ENCODE measurements at regions not wholly inside any gene's neighbourhood (a gene's known extent, or its start where the extent isn't known, plus 50 kb on each side); places are given as distances from the start of the nearest gene placed in this dataset.

GRCh38 chr18:22674272-22674671 is 256.6 kb upstream of the CTAGE1 start:
- H3K9ac ChIP-seq (ENCODE audit: low read length in 5 of 5) = no peak overlapping the region
- H3K27ac ChIP-seq (ENCODE audit: low read depth, low read length) = no peak overlapping the region
- no peaks in the 10 kb centered on the region for H3K4me1 ChIP-seq (ENCODE audit: control insufficient read depth in 5 of 5, insufficient read depth in 5 of 5, low read length in 5 of 5)
- no peak overlapping the region for H3K4me3 ChIP-seq (ENCODE audit: low read depth in 1 of 5, low read length in 5 of 5)
- peaks cover 0 to 4% (median 0%) of the 10 kb centered on the region in 5 donors for H3K9me3 ChIP-seq (ENCODE audit: control insufficient read depth in 5 of 5, low read length in 5 of 5)
- H3K36me3 ChIP-seq (ENCODE audit: control insufficient read depth in 5 of 5, insufficient read depth in 5 of 5, low read length in 5 of 5) = no peaks in the 10 kb centered on the region
- no peaks in the 10 kb centered on the region for H3K27me3 ChIP-seq (ENCODE audit: control insufficient read depth in 5 of 5, insufficient read depth in 4 of 5, low read length in 5 of 5)

GRCh38 chr18:22675006-22675405 is 257.3 kb upstream of the CTAGE1 start:
- Histone ChIP-seq H3K36me3 (ENCODE audit: control insufficient read depth in 5 of 5, insufficient read depth in 5 of 5, low read length in 5 of 5) (no peaks in the 10 kb centered on the region), H3K27ac (ENCODE audit: low read depth, low read length) (no peak overlapping the region), H3K4me1 (ENCODE audit: control insufficient read depth in 5 of 5, insufficient read depth in 5 of 5, low read length in 5 of 5) (no peaks in the 10 kb centered on the region), H3K4me3 (ENCODE audit: low read depth in 1 of 5, low read length in 5 of 5) (no peak overlapping the region), H3K27me3 (ENCODE audit: control insufficient read depth in 5 of 5, insufficient read depth in 4 of 5, low read length in 5 of 5) (no peaks in the 10 kb centered on the region), H3K9ac (ENCODE audit: low read length in 5 of 5) (no peak overlapping the region), H3K9me3 (ENCODE audit: control insufficient read depth in 5 of 5, low read length in 5 of 5) (peaks cover 0 to 4% (median 0%) of the 10 kb centered on the region in 5 donors)

GRCh38 chr18:22676423-22676822 is 256.7 kb upstream of the RBBP8 start:
- H3K4me1 ChIP-seq (ENCODE audit: control insufficient read depth in 5 of 5, insufficient read depth in 5 of 5, low read length in 5 of 5) = no peaks in the 10 kb centered on the region
- H3K9me3 ChIP-seq (ENCODE audit: control insufficient read depth in 5 of 5, low read length in 5 of 5) = peaks cover 0 to 4% (median 0%) of the 10 kb centered on the region in 5 donors
- no peaks in the 10 kb centered on the region for H3K27me3 ChIP-seq (ENCODE audit: control insufficient read depth in 5 of 5, insufficient read depth in 4 of 5, low read length in 5 of 5)
- no peaks in the 10 kb centered on the region for H3K36me3 ChIP-seq (ENCODE audit: control insufficient read depth in 5 of 5, insufficient read depth in 5 of 5, low read length in 5 of 5)
- H3K4me3 ChIP-seq (ENCODE audit: low read depth in 1 of 5, low read length in 5 of 5) = no peak overlapping the region
- H3K9ac ChIP-seq (ENCODE audit: low read length in 5 of 5) = no peak overlapping the region
- no peak overlapping the region for H3K27ac ChIP-seq (ENCODE audit: low read depth, low read length)

- H3K4me1 ChIP-seq (ENCODE audit: control insufficient read depth in 5 of 5, insufficient read depth in 5 of 5, low read length in 5 of 5) = peaks cover 0 to 8% (median 4%) of the 10 kb centered on the region in 5 donors
- H3K27ac ChIP-seq (ENCODE audit: low read depth, low read length) = no peak overlapping the region
- H3K36me3 ChIP-seq (ENCODE audit: control insufficient read depth in 5 of 5, insufficient read depth in 5 of 5, low read length in 5 of 5) = no peaks in the 10 kb centered on the region
Measured at GRCh38 chr18:22678486-22678885, 254.6 kb upstream of the RBBP8 start.

GRCh38 chr18:22680944-22681343 is 252.2 kb upstream of the RBBP8 start:
- H3K27me3 ChIP-seq (ENCODE audit: control insufficient read depth in 5 of 5, insufficient read depth in 4 of 5, low read length in 5 of 5) = no peaks in the 10 kb centered on the region
- H3K9me3 ChIP-seq (ENCODE audit: control insufficient read depth in 5 of 5, low read length in 5 of 5) = no peaks in the 10 kb centered on the region
- no peaks in the 10 kb centered on the region for H3K36me3 ChIP-seq (ENCODE audit: control insufficient read depth in 5 of 5, insufficient read depth in 5 of 5, low read length in 5 of 5)
- H3K27ac ChIP-seq (ENCODE audit: low read depth, low read length) = no peak overlapping the region
- H3K4me3 ChIP-seq (ENCODE audit: low read depth in 1 of 5, low read length in 5 of 5) = no peak overlapping the region
- peaks cover 0 to 8% (median 4%) of the 10 kb centered on the region in 5 donors for H3K4me1 ChIP-seq (ENCODE audit: control insufficient read depth in 5 of 5, insufficient read depth in 5 of 5, low read length in 5 of 5)
- no peak overlapping the region for H3K9ac ChIP-seq (ENCODE audit: low read length in 5 of 5)

More at GRCh38 chr18:22678486-22678885, 254.6 kb upstream of the RBBP8 start:
- Histone ChIP-seq H3K9ac (ENCODE audit: low read length in 5 of 5) (no peak overlapping the region), H3K4me3 (ENCODE audit: low read depth in 1 of 5, low read length in 5 of 5) (no peak overlapping the region), H3K27me3 (ENCODE audit: control insufficient read depth in 5 of 5, insufficient read depth in 4 of 5, low read length in 5 of 5) (no peaks in the 10 kb centered on the region), H3K9me3 (ENCODE audit: control insufficient read depth in 5 of 5, low read length in 5 of 5) (peaks cover 0 to 4% (median 0%) of the 10 kb centered on the region in 5 donors)

DNA sequence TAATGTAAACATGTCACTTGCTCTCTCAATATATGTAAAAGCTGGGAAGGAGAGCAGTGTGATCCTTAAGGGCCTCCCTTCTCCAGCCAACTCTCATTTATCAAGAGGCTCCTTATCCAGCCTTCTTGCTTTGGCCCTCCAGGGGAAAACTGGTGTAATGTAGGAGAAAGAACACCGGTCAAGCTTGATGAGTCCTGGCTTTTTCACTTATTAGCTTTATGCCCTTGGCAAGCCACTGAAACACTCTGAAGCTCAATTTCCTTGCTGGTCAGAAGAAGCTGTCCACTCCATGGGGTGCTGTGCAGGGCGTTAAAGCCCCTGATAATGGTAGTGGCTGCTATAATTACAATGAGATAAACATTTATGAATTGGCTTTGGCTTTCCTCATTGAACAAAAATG is 251.2 kb upstream of the RBBP8 start:
- no peaks in the 10 kb centered on the region for H3K36me3 ChIP-seq (ENCODE audit: control insufficient read depth in 5 of 5, insufficient read depth in 5 of 5, low read length in 5 of 5)
- peaks cover 0 to 8% (median 4%) of the 10 kb centered on the region in 5 donors for H3K4me1 ChIP-seq (ENCODE audit: control insufficient read depth in 5 of 5, insufficient read depth in 5 of 5, low read length in 5 of 5)
- no peak overlapping the region for H3K4me3 ChIP-seq (ENCODE audit: low read depth in 1 of 5, low read length in 5 of 5)
- H3K27me3 ChIP-seq (ENCODE audit: control insufficient read depth in 5 of 5, insufficient read depth in 4 of 5, low read length in 5 of 5) = no peaks in the 10 kb centered on the region
- H3K9ac ChIP-seq (ENCODE audit: low read length in 5 of 5) = no peak overlapping the region
- H3K9me3 ChIP-seq (ENCODE audit: control insufficient read depth in 5 of 5, low read length in 5 of 5) = no peaks in the 10 kb centered on the region
- H3K27ac ChIP-seq (ENCODE audit: low read depth, low read length) = no peak overlapping the region

DNA sequence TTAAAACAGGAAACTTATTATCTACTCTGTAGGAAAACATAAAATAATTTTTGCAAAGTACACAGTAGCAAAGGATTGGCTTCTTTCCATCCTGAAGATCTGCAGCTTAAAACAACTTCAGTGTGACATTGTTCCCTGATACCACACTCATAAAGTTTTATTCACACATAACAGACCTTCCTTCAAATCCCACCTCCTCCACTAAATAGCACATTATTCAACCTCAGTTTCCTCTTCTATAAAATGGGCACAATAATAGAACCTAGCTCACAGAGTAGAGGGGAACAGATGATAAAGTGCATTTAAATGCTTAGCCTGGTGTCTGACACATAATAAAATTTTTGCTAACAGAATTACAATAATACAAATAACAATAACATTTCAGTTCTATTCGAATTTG is 250.4 kb upstream of the RBBP8 start:
- Histone ChIP-seq H3K4me3 (ENCODE audit: low read depth in 1 of 5, low read length in 5 of 5) (no peak overlapping the region), H3K27ac (ENCODE audit: low read depth, low read length) (no peak overlapping the region), H3K9me3 (ENCODE audit: control insufficient read depth in 5 of 5, low read length in 5 of 5) (peaks cover 0 to under 1% (median 0%) of the 10 kb centered on the region in 5 donors), H3K4me1 (ENCODE audit: control insufficient read depth in 5 of 5, insufficient read depth in 5 of 5, low read length in 5 of 5) (peaks cover 0 to 8% (median 4%) of the 10 kb centered on the region in 5 donors), H3K9ac (ENCODE audit: low read length in 5 of 5) (no peak overlapping the region), H3K27me3 (ENCODE audit: control insufficient read depth in 5 of 5, insufficient read depth in 4 of 5, low read length in 5 of 5) (no peaks in the 10 kb centered on the region), H3K36me3 (ENCODE audit: control insufficient read depth in 5 of 5, insufficient read depth in 5 of 5, low read length in 5 of 5) (no peaks in the 10 kb centered on the region)

DNA sequence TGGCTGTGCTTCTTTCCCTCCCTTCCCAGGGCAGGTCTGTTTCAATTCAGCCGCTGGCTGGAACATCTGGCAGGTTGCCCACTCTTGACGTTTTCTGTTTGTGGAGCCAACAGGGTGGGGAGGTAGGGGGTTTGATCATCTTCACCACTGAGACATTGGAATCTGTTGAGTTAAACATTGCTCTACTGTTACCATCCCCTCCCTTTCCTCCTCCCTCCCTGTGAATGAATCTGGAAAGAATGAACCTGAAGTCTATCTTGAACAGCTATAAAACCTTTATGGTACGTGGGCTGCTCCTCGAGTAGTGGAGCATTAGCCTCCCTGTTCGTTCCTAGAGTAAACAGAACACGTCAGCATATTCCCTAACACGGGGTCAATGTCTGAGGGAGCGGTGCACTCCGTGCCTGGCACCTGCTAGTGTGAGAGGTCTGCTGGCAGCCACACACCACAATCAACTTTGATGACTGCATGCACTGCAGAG is 249.9 kb upstream of the RBBP8 start:
- Histone ChIP-seq H3K36me3 (ENCODE audit: control insufficient read depth in 5 of 5, insufficient read depth in 5 of 5, low read length in 5 of 5) (no peaks in the 10 kb centered on the region), H3K27ac (ENCODE audit: low read depth, low read length) (no peak overlapping the region), H3K4me3 (ENCODE audit: low read depth in 1 of 5, low read length in 5 of 5) (no peak overlapping the region), H3K27me3 (ENCODE audit: control insufficient read depth in 5 of 5, insufficient read depth in 4 of 5, low read length in 5 of 5) (no peaks in the 10 kb centered on the region), H3K9ac (ENCODE audit: low read length in 5 of 5) (no peak overlapping the region), H3K4me1 (ENCODE audit: control insufficient read depth in 5 of 5, insufficient read depth in 5 of 5, low read length in 5 of 5) (peaks cover 0 to 8% (median 4%) of the 10 kb centered on the region in 5 donors), H3K9me3 (ENCODE audit: control insufficient read depth in 5 of 5, low read length in 5 of 5) (peaks cover 0 to 3% (median 0%) of the 10 kb centered on the region in 5 donors)

GRCh38 chr18:22683786-22684185 is 249.3 kb upstream of the RBBP8 start:
- no peak overlapping the region for H3K4me3 ChIP-seq (ENCODE audit: low read depth in 1 of 5, low read length in 5 of 5)
- H3K9me3 ChIP-seq (ENCODE audit: control insufficient read depth in 5 of 5, low read length in 5 of 5) = peaks cover 0 to 3% (median 0%) of the 10 kb centered on the region in 5 donors
- no peak overlapping the region for H3K9ac ChIP-seq (ENCODE audit: low read length in 5 of 5)
- H3K4me1 ChIP-seq (ENCODE audit: control insufficient read depth in 5 of 5, insufficient read depth in 5 of 5, low read length in 5 of 5) = peaks cover 0 to 8% (median 4%) of the 10 kb centered on the region in 5 donors
- no peak overlapping the region for H3K27ac ChIP-seq (ENCODE audit: low read depth, low read length)
- H3K27me3 ChIP-seq (ENCODE audit: control insufficient read depth in 5 of 5, insufficient read depth in 4 of 5, low read length in 5 of 5) = no peaks in the 10 kb centered on the region
- no peaks in the 10 kb centered on the region for H3K36me3 ChIP-seq (ENCODE audit: control insufficient read depth in 5 of 5, insufficient read depth in 5 of 5, low read length in 5 of 5)

DNA sequence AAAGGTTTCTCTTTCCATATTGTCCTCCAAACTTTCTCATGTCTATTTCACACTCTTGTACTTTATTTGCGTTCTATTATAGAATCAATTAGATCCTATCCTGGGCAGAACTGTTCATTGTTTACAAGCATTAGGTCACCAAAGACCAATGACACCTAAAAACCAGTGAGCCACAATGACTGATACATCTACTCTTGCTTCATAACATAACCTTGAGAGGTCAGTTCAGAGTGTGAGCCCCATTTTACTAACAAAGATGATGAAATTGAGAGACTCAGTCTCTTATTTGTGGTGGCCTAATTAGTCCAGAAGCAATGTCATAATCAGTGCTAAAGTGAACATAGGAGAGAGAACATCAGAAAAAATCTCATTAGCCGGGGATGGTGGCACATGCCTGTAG is 248.9 kb upstream of the RBBP8 start:
- Histone ChIP-seq H3K9me3 (ENCODE audit: control insufficient read depth in 5 of 5, low read length in 5 of 5) (peaks cover 0 to 3% (median 0%) of the 10 kb centered on the region in 5 donors), H3K27ac (ENCODE audit: low read depth, low read length) (no peak overlapping the region), H3K36me3 (ENCODE audit: control insufficient read depth in 5 of 5, insufficient read depth in 5 of 5, low read length in 5 of 5) (no peaks in the 10 kb centered on the region), H3K9ac (ENCODE audit: low read length in 5 of 5) (no peak overlapping the region), H3K4me3 (ENCODE audit: low read depth in 1 of 5, low read length in 5 of 5) (no peak overlapping the region), H3K4me1 (ENCODE audit: control insufficient read depth in 5 of 5, insufficient read depth in 5 of 5, low read length in 5 of 5) (peaks cover 0 to 8% (median 4%) of the 10 kb centered on the region in 5 donors), H3K27me3 (ENCODE audit: control insufficient read depth in 5 of 5, insufficient read depth in 4 of 5, low read length in 5 of 5) (no peaks in the 10 kb centered on the region)
